Osteocyte (in vitro differentiated cells): ENCODE measurements at regions not wholly inside any gene's neighbourhood (a gene's known extent, or its start where the extent isn't known, plus 50 kb on each side); places are given as distances from the start of the nearest gene placed in this dataset.
A peak's percentile ranks its signal among the peaks of the same experiment; 100 is the strongest.

Experiments
- DNase-seq: peaks from one replicate; pipeline ENCODE4 v3.0.0; 2021; ENCODE audit warnings: mixed read lengths; ENCODE audit not compliant: unreplicated experiment; ENCODE audit errors: extremely low spot score
- H3K27ac Mint-ChIP-seq: one replicate; pipeline ENCODE4 v1.8.0; 2021; ENCODE audit warnings: mild to moderate bottlenecking, mixed read lengths; ENCODE audit not compliant: unreplicated experiment
- H3K27me3 Mint-ChIP-seq: one replicate; pipeline ENCODE4 v1.8.0; 2021; ENCODE audit warnings: mixed read lengths; ENCODE audit not compliant: unreplicated experiment
- H3K36me3 Mint-ChIP-seq: one replicate; pipeline ENCODE4 v1.8.0; 2021; ENCODE audit warnings: mixed read lengths; ENCODE audit not compliant: unreplicated experiment
- H3K4me1 Mint-ChIP-seq: one replicate; pipeline ENCODE4 v1.8.0; 2021; ENCODE audit warnings: mixed read lengths; ENCODE audit not compliant: unreplicated experiment
- H3K4me3 Mint-ChIP-seq: one replicate; pipeline ENCODE4 v1.8.0; 2021; ENCODE audit warnings: mild to moderate bottlenecking, moderate library complexity, mixed read lengths; ENCODE audit not compliant: unreplicated experiment
- H3K9me3 Mint-ChIP-seq: one replicate; pipeline ENCODE4 v1.8.0; 2021; ENCODE audit warnings: mixed read lengths; ENCODE audit not compliant: unreplicated experiment
- TF ChIP-seq, protein P1 (sequence below): fragments of 200-600 bp; sonication (generic); IDR thresholded peaks from 2 replicates; pipeline ENCODE4 v1.5.0; 2021; ENCODE audit warnings: antibody characterized with exemption, mild to moderate bottlenecking, moderate library complexity

DNA sequence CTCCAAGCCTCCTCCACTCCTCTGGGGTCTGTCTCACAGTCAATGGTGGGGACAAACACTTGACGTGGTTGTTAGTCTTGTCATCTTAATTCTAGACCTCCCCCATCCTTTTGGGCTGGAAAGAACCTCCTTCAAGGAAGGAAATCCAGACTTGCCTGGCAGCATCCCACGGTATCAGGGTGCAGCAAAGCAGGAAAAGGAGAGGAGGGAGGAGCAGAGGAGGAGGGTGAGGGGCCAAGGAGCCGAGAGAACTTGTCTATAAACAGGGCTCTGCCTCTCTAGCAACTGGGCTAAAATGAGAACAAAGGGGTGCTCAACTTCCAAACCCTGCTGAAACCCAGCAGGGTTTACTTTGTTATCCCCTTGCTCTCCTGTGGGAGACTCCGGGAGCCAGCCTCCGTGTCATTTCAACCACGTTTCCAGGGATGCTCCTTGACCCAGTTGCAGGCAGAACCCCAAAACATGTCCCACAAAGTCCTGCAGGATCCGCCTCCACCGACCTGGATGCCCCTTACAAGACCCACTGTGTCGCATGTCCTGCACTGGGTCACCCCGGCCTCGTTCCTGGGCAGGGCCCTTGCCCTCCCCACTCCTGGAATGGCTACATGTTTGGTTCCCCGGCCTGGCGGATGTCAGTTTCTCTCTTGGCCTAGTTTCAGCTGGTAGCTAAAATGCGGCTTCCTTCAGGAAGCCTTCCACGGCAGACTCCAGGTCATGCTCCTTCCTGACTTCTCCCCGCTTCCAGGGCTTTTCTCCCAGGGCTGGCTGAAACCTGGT is 69.7 kb upstream of the MGMT start:
- H3K27ac Mint-ChIP-seq: no peak overlapping the region
- DNase-seq: peak; percentile 71
- H3K27me3 Mint-ChIP-seq: no peaks in the 10 kb centered on the region
- no peaks in the 10 kb centered on the region for H3K36me3 Mint-ChIP-seq
- H3K4me3 Mint-ChIP-seq: no peak overlapping the region
- H3K4me1 Mint-ChIP-seq: no peaks in the 10 kb centered on the region
- TF ChIP-seq, protein P1, sequence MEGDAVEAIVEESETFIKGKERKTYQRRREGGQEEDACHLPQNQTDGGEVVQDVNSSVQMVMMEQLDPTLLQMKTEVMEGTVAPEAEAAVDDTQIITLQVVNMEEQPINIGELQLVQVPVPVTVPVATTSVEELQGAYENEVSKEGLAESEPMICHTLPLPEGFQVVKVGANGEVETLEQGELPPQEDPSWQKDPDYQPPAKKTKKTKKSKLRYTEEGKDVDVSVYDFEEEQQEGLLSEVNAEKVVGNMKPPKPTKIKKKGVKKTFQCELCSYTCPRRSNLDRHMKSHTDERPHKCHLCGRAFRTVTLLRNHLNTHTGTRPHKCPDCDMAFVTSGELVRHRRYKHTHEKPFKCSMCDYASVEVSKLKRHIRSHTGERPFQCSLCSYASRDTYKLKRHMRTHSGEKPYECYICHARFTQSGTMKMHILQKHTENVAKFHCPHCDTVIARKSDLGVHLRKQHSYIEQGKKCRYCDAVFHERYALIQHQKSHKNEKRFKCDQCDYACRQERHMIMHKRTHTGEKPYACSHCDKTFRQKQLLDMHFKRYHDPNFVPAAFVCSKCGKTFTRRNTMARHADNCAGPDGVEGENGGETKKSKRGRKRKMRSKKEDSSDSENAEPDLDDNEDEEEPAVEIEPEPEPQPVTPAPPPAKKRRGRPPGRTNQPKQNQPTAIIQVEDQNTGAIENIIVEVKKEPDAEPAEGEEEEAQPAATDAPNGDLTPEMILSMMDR: no peak
- peaks cover 11% of the 10 kb centered on the region for H3K9me3 Mint-ChIP-seq

DNA sequence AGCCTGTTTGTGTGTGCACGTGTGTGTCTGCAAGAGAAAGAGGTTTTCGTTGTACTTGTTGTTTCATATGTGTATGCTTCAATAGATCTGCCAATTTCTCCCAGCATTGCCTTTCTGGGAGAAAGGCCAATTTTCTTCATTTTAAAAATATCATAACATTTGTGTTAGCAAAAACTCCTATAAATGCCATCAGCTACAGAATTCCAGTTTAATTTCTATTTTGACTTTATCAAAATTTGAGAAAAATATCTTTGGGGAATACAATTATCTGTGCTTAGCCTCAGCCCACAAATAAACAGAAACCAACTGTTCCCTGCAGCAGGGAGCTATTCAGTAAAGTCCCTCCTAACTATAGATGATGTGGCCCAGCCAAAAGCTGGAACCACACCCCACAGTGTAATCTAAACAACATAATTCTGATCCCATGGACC is 68.3 kb upstream of the MGMT start:
- H3K4me3 Mint-ChIP-seq: no peak overlapping the region
- H3K4me1 Mint-ChIP-seq: no peaks in the 10 kb centered on the region
- H3K36me3 Mint-ChIP-seq: no peaks in the 10 kb centered on the region
- no peaks in the 10 kb centered on the region for H3K27me3 Mint-ChIP-seq
- H3K27ac Mint-ChIP-seq: no peak overlapping the region
- TF ChIP-seq, protein P1: no peak
- H3K9me3 Mint-ChIP-seq: peaks cover 5% of the 10 kb centered on the region
- no peak for DNase-seq

DNA sequence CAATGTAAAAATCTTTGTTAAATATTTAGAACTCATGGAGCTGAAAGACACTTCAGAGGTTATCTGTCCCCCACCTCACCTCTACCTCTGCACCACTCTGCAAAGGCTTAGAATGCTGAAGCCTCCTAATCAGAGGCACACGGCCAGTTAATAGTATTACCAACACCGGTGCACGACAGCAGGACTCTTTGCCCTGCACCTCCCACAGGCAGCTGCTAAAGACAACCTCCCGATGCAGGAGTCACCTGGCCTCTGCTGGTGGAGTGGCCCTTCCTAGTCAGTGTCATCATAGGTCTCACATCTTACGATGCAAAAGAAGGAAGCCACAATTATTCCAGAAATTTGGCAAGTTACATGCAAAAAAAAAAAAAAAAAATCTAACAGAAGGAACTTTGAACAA is 66.6 kb upstream of the MGMT start:
- no peak for DNase-seq
- Mint-ChIP-seq H3K27ac (no peak overlapping the region), H3K36me3 (no peaks in the 10 kb centered on the region), H3K9me3 (peaks cover 8% of the 10 kb centered on the region), H3K27me3 (no peaks in the 10 kb centered on the region), H3K4me1 (no peaks in the 10 kb centered on the region), H3K4me3 (no peak overlapping the region)
- TF ChIP-seq, protein P1: no peak

DNA sequence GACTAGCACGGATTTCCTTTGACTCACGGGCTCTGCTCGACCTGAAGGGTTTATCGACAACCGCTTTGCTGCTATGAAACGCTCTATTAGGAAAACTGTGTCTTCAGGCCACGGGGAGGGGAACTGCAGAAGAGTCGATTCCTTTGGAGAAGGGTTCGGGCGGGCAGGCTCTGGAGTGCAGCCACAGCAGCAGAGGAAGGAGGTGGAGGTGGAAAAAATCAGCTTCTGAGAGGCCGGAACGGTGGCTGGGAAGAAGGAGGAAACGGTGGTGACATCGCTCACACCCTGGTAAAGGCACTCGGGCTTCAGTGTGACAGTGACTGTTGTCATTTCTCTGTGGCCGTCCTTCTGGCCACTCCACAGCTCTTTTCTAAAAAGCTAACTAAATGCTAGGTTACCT is 64.6 kb upstream of the MGMT start:
- Mint-ChIP-seq H3K4me3 (no peak overlapping the region), H3K4me1 (no peaks in the 10 kb centered on the region), H3K27ac (no peak overlapping the region), H3K27me3 (no peaks in the 10 kb centered on the region), H3K9me3 (peaks cover 18% of the 10 kb centered on the region), H3K36me3 (no peaks in the 10 kb centered on the region)
- peak; percentile 57 for DNase-seq
- TF ChIP-seq, protein P1: no peak

DNA sequence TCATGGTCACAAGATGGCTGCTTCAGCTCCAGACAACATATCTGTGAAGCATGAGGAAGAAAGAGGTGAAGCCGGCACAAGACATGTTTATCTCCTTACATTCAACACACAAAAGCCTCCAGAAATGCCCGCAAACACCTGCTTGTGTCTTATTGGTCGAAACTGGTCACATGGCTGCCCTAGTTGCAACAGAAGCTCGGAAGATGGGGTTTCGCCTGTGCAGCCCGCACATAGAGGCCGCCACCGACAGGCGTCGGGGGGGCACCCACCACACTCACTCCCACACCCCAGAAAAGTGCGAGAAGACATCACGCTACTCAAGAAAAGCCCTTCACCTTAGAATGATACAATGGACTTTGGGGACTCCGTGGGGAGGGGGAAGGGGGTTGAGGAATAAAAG is 63.0 kb upstream of the MGMT start:
- DNase-seq: peak; percentile 68
- H3K27ac Mint-ChIP-seq: no peak overlapping the region
- no peaks in the 10 kb centered on the region for H3K4me1 Mint-ChIP-seq
- H3K36me3 Mint-ChIP-seq: no peaks in the 10 kb centered on the region
- H3K27me3 Mint-ChIP-seq: no peaks in the 10 kb centered on the region
- peaks cover 18% of the 10 kb centered on the region for H3K9me3 Mint-ChIP-seq
- H3K4me3 Mint-ChIP-seq: no peak overlapping the region
- TF ChIP-seq, protein P1: no peak
